Naive thymus-derived CD4-positive, alpha-beta T cell (primary cell): ENCODE measurements at regions not wholly inside any gene's neighbourhood (a gene's known extent, or its start where the extent isn't known, plus 50 kb on each side); places are given as distances from the start of the nearest gene placed in this dataset.

Experiments used
- ATAC-seq: fragments of 150-1000 bp; cut with Tn5 transposase; 2 replicates; pipeline ENCODE4 v1.10.0; 2021; ENCODE audit warnings: mild to moderate bottlenecking, moderate library complexity
- CTCF ChIA-PET: fragments of 350-600 bp; sonication (Branson Sonifier 250); formaldehyde crosslinking; loops from one replicate; lab custom pipeline; 2021; ENCODE audit warnings: antibody characterized with exemption; lab: Charles Lee
- POLR2A ChIA-PET: fragments of 350-600 bp; sonication (Branson Sonifier 250); formaldehyde crosslinking; loops from one replicate; lab custom pipeline; 2021; ENCODE audit warnings: antibody characterized with exemption, inconsistent platforms; lab: Charles Lee
- DNase-seq, 9 donors: peaks; one replicate each; pipeline versions ENCODE4 v3.0.0 to v3.0.0-alpha.2; 2020 to 2022; ENCODE audit warnings: mixed read lengths in 1 of 9
- H3K27ac ChIP-seq: one replicate; pipeline ENCODE4 v1.7.0; 2013; ENCODE audit warnings: mild to moderate bottlenecking, low read depth, low read length, moderate library complexity
- H3K27me3 ChIP-seq, 2 donors: one replicate each; pipeline ENCODE4 v1.7.0; 2013; ENCODE audit warnings: low read length in 2 of 2, mild to moderate bottlenecking in 2 of 2, moderate library complexity in 2 of 2; ENCODE audit not compliant: control insufficient read depth in 2 of 2, insufficient read depth in 2 of 2
- H3K36me3 ChIP-seq, 3 experiments: 1 replicate in 2 of 3; 2 replicates in 1 of 3; pipeline ENCODE4 v1.7.0; 2013; ENCODE audit warnings: low read length in 3 of 3, mild to moderate bottlenecking in 3 of 3, moderate library complexity in 1 of 3; ENCODE audit not compliant: insufficient read depth in 3 of 3, control insufficient read depth in 2 of 3
- H3K4me1 ChIP-seq, 2 donors: one replicate each; pipeline ENCODE4 v1.7.0; 2013; ENCODE audit warnings: low read length in 2 of 2, mild to moderate bottlenecking in 2 of 2, moderate library complexity in 1 of 2; ENCODE audit not compliant: control insufficient read depth in 2 of 2, insufficient read depth in 2 of 2
- H3K4me3 ChIP-seq: 2 replicates; pipeline ENCODE4 v1.7.0; 2013; ENCODE audit warnings: mild to moderate bottlenecking, low read length
- H3K9me3 ChIP-seq, 3 experiments: 1 replicate in 2 of 3; 2 replicates in 1 of 3; pipeline ENCODE4 v1.7.0; 2013; ENCODE audit warnings: low read length in 3 of 3; ENCODE audit not compliant: control insufficient read depth in 2 of 3
- H3K27ac Mint-ChIP-seq, 9 donors: one replicate each; pipeline ENCODE4 v1.8.0; 2020 to 2022; ENCODE audit warnings: mixed read lengths in 9 of 9, mild to moderate bottlenecking in 8 of 9, moderate library complexity in 5 of 9, inconsistent platforms in 2 of 9
- H3K27me3 Mint-ChIP-seq, 5 donors: one replicate each; pipeline ENCODE4 v1.8.0; 2021 to 2022; ENCODE audit warnings: mixed read lengths in 5 of 5, mild to moderate bottlenecking in 1 of 5
- H3K36me3 Mint-ChIP-seq, 5 donors: one replicate each; pipeline ENCODE4 v1.8.0; 2020 to 2022; ENCODE audit warnings: mixed read lengths in 5 of 5, mild to moderate bottlenecking in 3 of 5, inconsistent platforms in 1 of 5
- H3K4me1 Mint-ChIP-seq, 7 donors: one replicate each; pipeline ENCODE4 v1.8.0; 2020 to 2022; ENCODE audit warnings: mixed read lengths in 7 of 7, mild to moderate bottlenecking in 3 of 7, inconsistent platforms in 1 of 7
- H3K4me3 Mint-ChIP-seq, 10 donors: one replicate each; pipeline ENCODE4 v1.8.0; 2020 to 2022; ENCODE audit warnings: mild to moderate bottlenecking in 10 of 10, mixed read lengths in 10 of 10, moderate library complexity in 6 of 10, inconsistent platforms in 2 of 10
- H3K9me3 Mint-ChIP-seq, 11 donors: one replicate each; pipeline ENCODE4 v1.8.0; 2020 to 2022; ENCODE audit warnings: mixed read lengths in 11 of 11, mild to moderate bottlenecking in 4 of 11, inconsistent platforms in 1 of 11, moderate library complexity in 1 of 11
- intact Hi-C, 2 donors: fragments of 100-400 bp; cut with micrococcal nuclease; formaldehyde crosslinking; loops; one replicate each; pipeline ENCODE4 v1.15.1; 2023

- Histone ChIP-seq H3K4me3 (no peak overlapping the region), H3K27me3 (no peaks in the 10 kb centered on the region), H3K4me1 (no peaks in the 10 kb centered on the region), H3K36me3 (no peaks in the 10 kb centered on the region), H3K27ac (no peak overlapping the region), H3K9me3 (no peaks in the 10 kb centered on the region)
- Mint-ChIP-seq H3K36me3 (no peaks in the 10 kb centered on the region), H3K4me1 (no peaks in the 10 kb centered on the region), H3K27ac (no peak overlapping the region), H3K4me3 (no peak overlapping the region), H3K9me3 (peaks cover 2 to 17% (median 10%) of the 10 kb centered on the region in 11 donors), H3K27me3 (no peaks in the 10 kb centered on the region)
- intact Hi-C loops, result no loop called here
- ChIA-PET CTCF (no interaction called here), POLR2A (no interaction called here)
- DNase-seq, result no peak
- no peak for ATAC-seq
These were observed 2352.3 kb downstream of the PCDH7 start for GRCh38 chr4:33072298-33073089.

- Mint-ChIP-seq H3K4me3 (no peak overlapping the region), H3K36me3 (peaks cover 0 to 4% (median 0%) of the 10 kb centered on the region in 5 donors), H3K4me1 (no peaks in the 10 kb centered on the region), H3K27me3 (no peaks in the 10 kb centered on the region), H3K9me3 (peaks cover 2 to 17% (median 12%) of the 10 kb centered on the region in 11 donors), H3K27ac (no peak overlapping the region)
- no peaks in the 10 kb centered on the region for H3K4me1 ChIP-seq
- H3K27me3 ChIP-seq, result no peaks in the 10 kb centered on the region
- no peak for DNase-seq
- no peaks in the 10 kb centered on the region for H3K36me3 ChIP-seq
- CTCF ChIA-PET, result no interaction called here
- no peak overlapping the region for H3K4me3 ChIP-seq
- no peak for ATAC-seq
- POLR2A ChIA-PET, result no interaction called here
- H3K9me3 ChIP-seq, result no peaks in the 10 kb centered on the region
- H3K27ac ChIP-seq, result no peak overlapping the region
- intact Hi-C loops, result no loop called here
These were observed 2353.6 kb downstream of the PCDH7 start for GRCh38 chr4:33073811-33074210.

GRCh38 chr4:33078145-33078544 lies 2358.0 kb downstream of the PCDH7 start:
- Histone ChIP-seq H3K4me3 (no peak overlapping the region), H3K36me3 (no peaks in the 10 kb centered on the region), H3K4me1 (no peaks in the 10 kb centered on the region), H3K9me3 (no peaks in the 10 kb centered on the region), H3K27me3 (no peaks in the 10 kb centered on the region), H3K27ac (no peak overlapping the region)
- ChIA-PET CTCF (no interaction called here), POLR2A (no interaction called here)
- H3K27ac Mint-ChIP-seq, result no peak overlapping the region
- peaks cover 0 to 4% (median 0%) of the 10 kb centered on the region in 5 donors for H3K36me3 Mint-ChIP-seq
- ATAC-seq (no peak), DNase-seq (no peak)
- H3K27me3 Mint-ChIP-seq, result no peaks in the 10 kb centered on the region
- intact Hi-C loops, result no loop called here
- no peak overlapping the region for H3K4me3 Mint-ChIP-seq
- H3K9me3 Mint-ChIP-seq, result peaks cover 3 to 16% (median 10%) of the 10 kb centered on the region in 11 donors
- H3K4me1 Mint-ChIP-seq, result no peaks in the 10 kb centered on the region

- no peaks in the 10 kb centered on the region for H3K27me3 ChIP-seq
- H3K27me3 Mint-ChIP-seq, result no peaks in the 10 kb centered on the region
- ATAC-seq, result no peak
- ChIA-PET POLR2A (no interaction called here), CTCF (no interaction called here)
- H3K4me1 Mint-ChIP-seq, result no peaks in the 10 kb centered on the region
- DNase-seq, result no peak
- no peak overlapping the region for H3K4me3 Mint-ChIP-seq
- no peaks in the 10 kb centered on the region for H3K9me3 ChIP-seq
- H3K27ac ChIP-seq, result no peak overlapping the region
- H3K9me3 Mint-ChIP-seq, result peaks cover 3 to 17% (median 7%) of the 10 kb centered on the region in 11 donors
- H3K4me3 ChIP-seq, result no peak overlapping the region
- no peak overlapping the region for H3K27ac Mint-ChIP-seq
- H3K36me3 Mint-ChIP-seq, result peaks cover 0 to 4% (median 0%) of the 10 kb centered on the region in 5 donors
- no peaks in the 10 kb centered on the region for H3K36me3 ChIP-seq
- no peaks in the 10 kb centered on the region for H3K4me1 ChIP-seq
- intact Hi-C loops, result no loop called here
These were observed 2360.1 kb downstream of the PCDH7 start for GRCh38 chr4:33080275-33080674.

- no peak for ATAC-seq
- intact Hi-C loops, result no loop called here
These were observed 2365.5 kb downstream of the PCDH7 start for GRCh38 chr4:33085709-33086108.

GRCh38 chr4:33086331-33086925 lies 2366.3 kb downstream of the PCDH7 start:
- no peak overlapping the region for H3K4me3 Mint-ChIP-seq
- ChIA-PET POLR2A (no interaction called here), CTCF (no interaction called here)
- intact Hi-C loops, result no loop called here
- Histone ChIP-seq H3K27me3 (no peaks in the 10 kb centered on the region), H3K9me3 (no peaks in the 10 kb centered on the region), H3K4me3 (no peak overlapping the region), H3K27ac (no peak overlapping the region), H3K4me1 (no peaks in the 10 kb centered on the region), H3K36me3 (no peaks in the 10 kb centered on the region)
- H3K4me1 Mint-ChIP-seq, result no peaks in the 10 kb centered on the region
- no peaks in the 10 kb centered on the region for H3K27me3 Mint-ChIP-seq
- no peak overlapping the region for H3K27ac Mint-ChIP-seq
- H3K36me3 Mint-ChIP-seq, result no peaks in the 10 kb centered on the region
- no peak for DNase-seq
- peaks cover 1 to 20% (median 5%) of the 10 kb centered on the region in 11 donors for H3K9me3 Mint-ChIP-seq
- ATAC-seq, result no peak

More at GRCh38 chr4:33085709-33086108, 2365.5 kb downstream of the PCDH7 start:
- Mint-ChIP-seq H3K4me1 (no peaks in the 10 kb centered on the region), H3K9me3 (peaks cover 1 to 17% (median 10%) of the 10 kb centered on the region in 11 donors), H3K27me3 (no peaks in the 10 kb centered on the region), H3K27ac (no peak overlapping the region), H3K36me3 (no peaks in the 10 kb centered on the region), H3K4me3 (no peak overlapping the region)
- CTCF ChIA-PET, result no interaction called here
- no peaks in the 10 kb centered on the region for H3K27me3 ChIP-seq
- no peaks in the 10 kb centered on the region for H3K9me3 ChIP-seq
- no peak overlapping the region for H3K27ac ChIP-seq
- H3K4me1 ChIP-seq, result no peaks in the 10 kb centered on the region
- no peak for DNase-seq
- H3K36me3 ChIP-seq, result no peaks in the 10 kb centered on the region
- POLR2A ChIA-PET, result no interaction called here
- H3K4me3 ChIP-seq, result no peak overlapping the region

GRCh38 chr4:33088713-33089112 lies 2368.5 kb downstream of the PCDH7 start:
- intact Hi-C loops, result no loop called here
- CTCF ChIA-PET, result no interaction called here
- POLR2A ChIA-PET, result no interaction called here
- no peaks in the 10 kb centered on the region for H3K9me3 ChIP-seq
- H3K4me3 ChIP-seq, result no peak overlapping the region
- no peaks in the 10 kb centered on the region for H3K4me1 Mint-ChIP-seq
- no peaks in the 10 kb centered on the region for H3K36me3 Mint-ChIP-seq
- H3K36me3 ChIP-seq, result no peaks in the 10 kb centered on the region
- H3K4me3 Mint-ChIP-seq, result no peak overlapping the region
- no peak overlapping the region for H3K27ac ChIP-seq
- H3K27me3 Mint-ChIP-seq, result no peaks in the 10 kb centered on the region
- peaks cover 0 to 24% (median 7%) of the 10 kb centered on the region in 11 donors for H3K9me3 Mint-ChIP-seq
- DNase-seq (no peak), ATAC-seq (no peak)
- no peaks in the 10 kb centered on the region for H3K4me1 ChIP-seq
- no peaks in the 10 kb centered on the region for H3K27me3 ChIP-seq
- H3K27ac Mint-ChIP-seq, result no peak overlapping the region
